ENCODE measurements at regions not wholly inside any gene's neighbourhood (a gene's known extent, or its start where the extent isn't known, plus 50 kb on each side); places are given as distances from the start of the nearest gene placed in this dataset.
A peak's percentile ranks its signal among the peaks of the same experiment; 100 is the strongest.
"Not testable (repeated sequence)": the region's sequence is repeated elsewhere in the genome, so short reads cannot be mapped to it uniquely, and the experiment has no call there.

DNA sequence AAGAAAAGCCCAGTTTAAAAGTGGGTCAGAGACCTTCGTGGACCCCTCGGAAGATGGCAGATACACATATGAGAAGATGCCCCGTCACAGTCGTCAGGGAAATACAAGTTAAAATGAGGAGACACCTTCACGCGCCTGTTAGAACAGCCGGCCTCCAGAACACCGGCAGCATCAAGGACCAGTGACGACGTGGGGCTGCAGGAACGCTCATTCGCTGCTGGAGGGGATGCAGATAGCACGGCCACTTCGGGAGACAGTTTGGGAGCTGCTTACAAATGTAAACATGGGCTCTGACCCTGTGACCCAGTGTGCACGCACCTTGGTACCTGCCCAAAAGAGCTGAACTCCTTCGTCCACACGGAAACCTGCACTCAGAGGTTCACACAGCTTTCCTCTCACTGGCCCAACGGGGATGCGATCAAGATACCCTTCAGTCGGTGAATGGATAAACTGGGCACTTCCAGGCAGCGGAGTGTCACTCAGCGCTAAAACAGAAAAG lies 83.7 kb upstream of the CTDP1 start:
- no peak for DNase-seq (ENCODE audit: low spot score)

DNA sequence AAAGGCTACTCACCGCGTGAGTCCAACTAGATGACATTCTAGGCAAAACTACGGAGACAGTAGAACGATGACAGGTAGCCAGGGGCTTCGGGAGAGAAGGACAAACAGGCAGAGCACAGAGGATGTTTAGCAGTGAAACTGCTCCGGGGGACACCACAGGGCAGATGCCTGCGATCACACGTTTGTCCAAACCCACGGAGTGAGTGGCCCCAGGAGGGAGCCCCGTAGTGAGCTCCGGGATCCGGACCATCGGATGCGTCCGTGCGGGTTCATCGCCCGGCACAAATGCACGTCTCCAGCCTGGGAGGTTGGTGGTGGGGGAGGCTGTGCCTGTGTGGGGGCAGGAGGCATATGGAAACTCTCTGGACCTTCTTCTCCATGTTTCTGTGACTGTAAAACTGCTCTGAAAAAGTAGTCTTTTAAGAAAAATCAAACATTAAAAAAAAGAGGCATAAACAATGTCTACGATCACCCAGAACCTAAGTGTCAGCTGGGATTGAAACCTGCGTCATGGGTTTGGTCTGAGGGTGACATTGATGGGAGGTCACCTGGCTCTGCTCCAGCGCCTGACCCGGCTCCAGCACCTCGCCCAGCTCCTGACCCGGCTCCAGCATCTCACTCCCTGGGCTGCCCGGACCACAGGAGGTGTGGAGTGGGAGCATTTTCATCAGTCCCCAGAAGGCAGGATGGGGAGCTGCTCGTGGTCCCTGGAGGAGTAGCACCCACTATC lies 83.0 kb upstream of the CTDP1 start:
- no peak for DNase-seq (ENCODE audit: low spot score)

DNA sequence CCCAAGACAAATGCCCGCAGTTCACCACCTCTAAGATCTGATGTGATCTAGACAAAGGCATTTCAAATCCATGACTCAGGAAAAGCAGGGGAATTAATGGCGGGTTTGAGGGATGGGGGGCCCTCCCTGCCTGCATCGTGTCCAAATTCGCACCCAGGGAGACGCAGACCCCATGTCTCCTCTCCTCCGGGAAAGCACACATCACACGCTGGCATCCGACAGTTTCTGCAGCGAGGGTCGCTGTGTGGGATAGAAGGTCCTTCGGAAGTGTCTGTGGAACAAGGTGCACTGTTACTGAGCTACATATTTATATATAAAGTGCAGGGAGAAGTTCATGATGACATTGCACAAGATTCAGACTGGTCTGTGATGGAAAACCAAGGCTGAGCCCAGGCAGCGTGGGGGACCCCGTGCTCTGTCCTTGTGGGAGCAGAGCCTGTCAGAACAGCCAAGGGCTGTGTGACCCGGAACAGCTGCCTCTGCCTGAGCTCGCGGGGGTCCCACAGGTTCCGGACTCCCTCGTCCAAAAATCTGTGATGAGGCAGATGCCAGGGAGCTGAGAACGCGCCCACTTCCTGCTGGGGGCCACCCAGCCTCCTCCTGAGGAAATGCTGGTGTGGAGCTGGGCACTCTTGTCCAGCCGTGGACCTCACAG lies 82.3 kb upstream of the CTDP1 start:
- no peak for DNase-seq (ENCODE audit: low spot score)

DNA sequence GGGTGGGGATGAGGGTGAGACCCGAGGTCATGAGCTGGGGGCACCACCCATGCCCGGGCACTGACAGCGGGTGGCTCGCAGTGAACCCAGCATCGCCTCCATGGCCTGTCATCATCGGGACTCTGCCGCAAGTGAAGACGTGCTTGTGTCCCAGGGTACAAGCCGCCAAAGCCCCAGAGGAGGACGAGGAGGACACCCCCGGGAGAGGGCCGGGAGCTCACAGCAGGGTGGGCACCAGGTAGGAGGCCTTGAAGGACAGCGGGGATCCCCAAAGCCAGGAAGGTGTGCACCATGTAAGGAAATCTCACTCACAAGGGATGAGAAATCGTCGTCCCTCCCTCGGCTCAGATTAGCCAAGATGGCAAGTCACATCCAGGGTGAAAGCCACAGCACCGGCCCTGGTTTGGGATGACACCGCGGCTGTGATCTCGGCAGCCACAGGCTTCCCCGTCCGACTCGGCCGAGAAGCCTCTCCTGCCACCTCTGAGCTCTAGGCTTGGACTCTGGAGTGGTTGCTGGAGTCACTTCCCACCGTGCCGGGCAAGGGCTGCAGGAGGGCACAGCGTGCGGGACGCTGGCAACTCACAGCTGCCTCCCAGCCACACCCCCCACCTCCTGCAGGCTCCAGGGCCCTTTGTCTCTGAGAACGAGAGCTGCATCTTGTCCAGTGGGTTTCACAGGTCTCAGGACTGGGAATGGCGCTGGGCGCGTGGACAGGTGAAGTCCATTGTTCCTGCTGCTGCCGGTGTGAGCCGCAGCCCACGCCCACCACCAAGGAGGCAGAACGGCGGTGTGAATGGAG lies 81.6 kb upstream of the CTDP1 start:
- DNase-seq (ENCODE audit: low spot score) = no peak

DNA sequence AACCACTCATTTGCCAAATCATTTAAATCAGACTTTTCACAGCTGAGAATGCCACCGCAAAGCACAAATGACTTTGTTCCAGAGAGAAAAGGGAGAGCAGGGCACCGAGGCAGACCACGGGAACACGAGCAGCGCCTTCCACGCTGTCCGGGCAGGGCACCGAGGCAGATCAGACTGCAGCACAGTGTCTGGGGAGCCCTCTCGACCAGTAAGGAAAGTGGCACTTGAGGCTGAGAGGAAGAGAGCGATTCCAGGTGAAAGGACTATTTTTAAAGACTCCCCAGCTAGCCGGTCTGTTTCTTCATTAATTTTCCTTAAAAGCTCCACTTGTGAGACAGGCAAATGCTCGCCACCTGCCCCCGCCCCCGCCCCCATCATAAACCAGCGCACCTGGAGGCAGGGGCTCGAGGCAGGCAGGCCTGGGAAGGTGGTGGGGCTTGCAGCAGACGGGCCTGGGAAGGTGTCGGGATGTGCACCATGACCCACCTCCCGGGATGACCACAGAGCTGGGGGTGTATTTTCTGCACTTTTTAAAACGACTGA lies 80.9 kb upstream of the CTDP1 start:
- DNase-seq (ENCODE audit: low spot score) = no peak

DNA sequence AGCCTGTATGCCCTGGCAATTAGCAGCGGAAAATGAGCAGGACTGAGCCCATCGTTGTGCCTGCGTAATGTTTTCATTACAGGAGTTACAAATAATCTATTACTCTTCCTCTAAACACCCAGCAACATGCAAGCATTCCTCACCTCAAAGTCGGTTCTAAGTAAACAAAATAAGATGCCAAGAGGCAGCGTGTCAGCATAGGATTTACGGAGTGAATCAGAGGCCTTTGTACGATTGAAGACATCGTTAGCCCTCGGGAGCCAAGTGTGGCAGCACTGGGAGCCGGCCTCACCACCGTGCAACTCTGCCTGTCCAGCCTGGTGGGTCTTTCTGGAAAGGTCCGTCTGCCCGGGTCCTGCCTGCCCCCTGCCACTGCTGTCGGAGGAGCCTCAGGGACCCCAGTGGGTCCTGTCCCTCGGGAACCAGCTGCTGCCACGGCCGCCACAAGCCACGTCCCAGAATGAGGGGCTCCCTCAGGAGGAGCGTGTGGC lies 80.1 kb upstream of the CTDP1 start:
- DNase-seq (ENCODE audit: low spot score) = no peak

DNA sequence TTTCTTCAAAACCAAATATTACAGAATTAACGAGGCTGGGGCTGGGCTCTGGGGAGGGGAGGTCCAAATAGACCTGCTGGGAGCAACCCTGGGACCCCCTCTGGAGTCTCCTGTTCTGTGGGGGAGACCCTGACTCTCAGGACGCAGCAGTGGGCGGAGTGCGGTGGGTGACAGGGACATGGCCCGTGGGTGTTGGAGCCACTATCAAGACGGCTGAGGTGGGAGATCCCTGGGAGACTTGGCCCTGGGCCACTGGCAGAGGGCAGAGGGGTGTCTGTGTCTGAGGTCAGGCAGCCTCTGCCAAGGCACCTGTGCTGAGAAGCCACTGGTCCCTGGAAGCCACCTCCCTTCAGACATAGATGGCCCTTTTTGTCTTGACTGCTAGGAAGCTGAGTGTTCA lies 79.5 kb upstream of the CTDP1 start:
- DNase-seq (ENCODE audit: low spot score) = no peak

DNA sequence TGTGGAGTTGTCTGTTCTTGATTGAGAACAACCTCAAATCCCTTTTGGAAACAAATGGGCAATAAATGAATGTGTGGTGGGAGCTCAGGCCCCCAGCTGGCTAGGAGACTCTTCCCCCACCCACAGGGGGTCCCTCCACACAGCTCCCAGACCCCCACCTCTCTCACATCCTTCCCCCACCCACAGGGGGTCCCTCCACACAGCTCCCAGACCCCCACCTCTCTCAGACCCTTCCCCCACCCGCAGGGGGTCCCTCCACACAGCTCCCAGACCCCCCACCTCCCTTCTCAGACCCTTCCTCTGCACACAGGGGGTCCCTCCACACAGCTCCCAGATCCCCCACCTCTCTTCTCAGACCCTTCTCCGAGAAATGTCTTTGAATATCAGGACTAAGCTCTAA lies 79.0 kb upstream of the CTDP1 start:
- DNase-seq (ENCODE audit: low spot score) = no peak

DNA sequence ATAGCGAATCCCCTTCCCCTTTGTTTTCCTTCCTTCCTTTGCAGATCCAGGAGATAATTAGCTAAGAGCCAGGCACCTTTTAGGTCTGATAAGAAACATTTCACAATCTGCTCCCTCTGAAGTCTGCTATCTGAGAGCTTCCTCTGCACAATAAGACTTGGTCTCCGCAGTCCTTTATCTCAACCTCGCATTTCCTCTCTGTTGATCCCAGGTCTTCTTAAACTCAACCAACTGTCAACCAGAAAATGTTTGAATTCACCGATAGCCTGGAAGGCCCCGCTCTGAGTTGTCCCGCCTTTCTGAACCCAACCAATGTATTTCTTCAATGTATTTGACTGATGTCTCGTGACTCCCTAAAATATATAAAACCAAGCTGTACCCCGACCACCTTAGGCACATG lies 78.4 kb upstream of the CTDP1 start:
- DNase-seq (ENCODE audit: low spot score) = no peak

DNA sequence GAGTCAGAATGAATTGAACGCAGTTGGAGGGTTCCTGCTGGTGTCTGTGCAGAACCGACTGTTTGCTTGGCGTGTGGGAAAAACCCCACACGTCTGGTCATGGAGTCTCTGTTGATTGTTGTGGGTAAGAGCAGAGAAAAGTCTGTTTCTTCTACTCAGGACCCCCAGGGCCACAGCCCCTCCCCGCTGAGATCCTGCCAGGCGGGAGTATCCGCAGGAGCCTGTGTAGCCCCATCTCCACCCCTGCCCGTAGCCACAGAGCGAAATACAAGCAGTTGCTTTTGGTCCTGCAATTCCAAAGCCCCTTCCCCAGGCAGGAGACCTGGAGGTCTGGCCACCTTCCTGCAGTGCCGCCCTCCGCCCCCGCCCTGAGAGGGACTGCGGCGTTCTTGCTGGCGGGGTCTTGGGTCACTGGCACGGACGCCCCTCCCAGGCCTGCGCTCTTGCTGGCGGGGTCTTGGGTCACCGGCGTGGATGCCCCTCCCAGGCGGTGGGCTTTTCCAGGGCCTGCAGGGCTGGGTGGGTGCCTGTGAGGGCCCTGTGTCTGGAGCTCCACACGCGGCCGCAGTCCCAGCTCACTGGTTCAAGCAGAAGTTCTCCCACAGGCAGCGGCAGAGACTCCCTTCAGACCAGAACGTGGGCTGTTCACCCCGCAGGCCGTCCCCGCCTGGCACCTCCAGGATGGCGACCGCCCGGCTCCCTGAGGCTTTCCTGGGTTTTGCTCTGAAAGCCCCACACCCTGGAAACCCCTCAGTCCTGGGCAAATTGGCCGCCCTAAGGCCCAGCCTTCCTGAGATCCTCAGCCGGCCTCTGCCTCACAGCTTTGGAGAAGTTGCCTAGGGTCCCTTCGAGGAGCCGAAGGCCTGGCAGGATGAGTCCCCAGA lies 76.0 kb upstream of the CTDP1 start:
- no peak for DNase-seq (ENCODE audit: low spot score)

DNA sequence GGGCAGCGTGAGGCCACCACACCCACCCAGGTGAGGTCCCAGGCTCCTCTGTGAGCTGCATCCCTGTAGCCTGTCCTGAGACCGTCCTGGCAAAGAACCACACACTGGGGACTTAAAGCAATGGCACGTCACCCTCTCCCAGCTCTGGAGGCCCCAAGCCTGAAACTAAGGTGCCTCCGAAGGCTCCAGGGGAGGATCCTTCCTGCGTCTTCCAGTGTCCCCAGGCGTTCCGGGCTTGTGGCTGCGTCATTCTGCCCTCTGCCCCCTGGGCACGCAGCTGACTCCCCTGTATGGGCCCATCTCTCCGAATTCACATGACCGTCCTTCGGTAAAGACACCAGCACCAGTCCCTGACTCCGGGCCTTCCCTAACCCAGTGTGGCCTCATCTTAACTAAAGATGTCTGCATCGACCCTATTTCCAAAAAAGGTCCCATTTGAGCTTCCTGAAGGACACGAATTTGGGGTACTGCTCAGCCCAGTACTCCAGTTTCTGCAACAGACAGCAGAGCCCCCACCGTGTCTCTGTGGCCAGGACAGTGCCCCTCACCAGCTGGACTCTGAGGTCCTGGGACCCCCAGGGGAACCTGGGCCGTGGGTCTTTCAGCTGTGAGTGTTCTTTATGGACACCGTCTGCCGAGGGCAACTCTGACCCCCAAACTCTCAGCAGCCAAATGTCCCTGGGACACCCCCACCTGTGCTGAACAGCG lies 75.2 kb upstream of the CTDP1 start:
- no peak for DNase-seq (ENCODE audit: low spot score)

DNA sequence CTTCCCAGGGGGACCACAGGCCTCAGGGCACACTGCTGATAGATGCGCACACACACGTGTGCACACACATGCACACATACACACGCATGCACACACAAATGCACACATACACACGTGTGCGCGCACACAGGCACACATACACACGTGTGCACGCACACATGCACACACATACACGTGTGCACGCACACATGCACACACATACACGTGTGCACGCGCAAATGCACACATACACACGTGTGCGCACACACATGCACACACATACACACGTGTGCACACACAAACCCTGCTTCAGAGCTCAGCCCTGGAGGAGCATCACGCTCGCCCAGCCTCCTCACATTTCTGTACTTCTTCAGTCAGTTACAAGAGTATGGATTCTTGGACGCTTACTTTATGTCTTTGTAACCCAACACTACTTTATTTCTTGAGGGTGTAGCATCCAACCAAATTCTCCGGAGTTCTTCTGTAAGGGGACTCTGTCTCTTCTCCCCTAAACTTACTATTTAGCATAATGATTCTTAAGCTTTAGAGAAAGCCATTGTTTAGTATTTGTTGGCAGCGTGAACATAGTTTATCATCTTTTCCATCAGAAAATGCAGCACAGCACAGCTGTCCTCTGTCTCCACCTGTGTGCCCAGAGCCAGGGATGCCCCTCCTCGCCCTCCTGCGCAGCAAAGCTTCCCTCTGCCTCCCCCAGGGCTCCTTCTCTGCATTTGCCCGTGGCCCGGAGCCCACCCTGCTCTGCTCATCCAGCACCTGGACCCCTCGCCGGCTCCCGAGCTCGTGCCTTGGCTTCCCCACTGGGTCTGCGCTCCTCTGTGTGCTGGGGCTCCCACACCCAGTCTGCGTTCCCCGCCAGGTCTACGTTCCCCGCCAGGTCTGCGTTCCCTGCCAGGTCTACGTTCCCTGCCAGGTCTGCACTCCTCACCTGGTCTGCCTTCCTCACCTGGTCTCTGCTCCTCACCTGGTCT lies 74.4 kb upstream of the CTDP1 start:
- peak; percentile 27 for DNase-seq (ENCODE audit: low spot score)

DNA sequence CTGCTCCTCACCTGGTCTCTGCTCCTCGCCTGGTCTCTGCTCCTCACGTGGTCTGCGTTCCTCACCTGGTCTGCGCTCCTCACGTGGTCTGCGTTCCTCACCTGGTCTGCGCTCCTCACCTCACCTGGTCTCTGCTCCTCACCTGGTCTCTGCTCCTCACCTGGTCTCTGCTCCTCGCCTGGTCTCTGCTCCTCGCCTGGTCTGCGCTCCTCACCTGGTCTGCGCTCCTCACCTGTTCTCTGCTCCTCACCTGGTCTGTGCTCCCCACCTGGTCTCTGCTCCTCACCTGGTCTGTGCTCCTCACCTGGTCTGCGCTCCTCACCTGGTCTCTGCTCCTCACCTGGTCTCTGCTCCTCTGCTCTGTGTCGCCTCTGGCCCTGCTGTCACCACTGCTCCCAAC lies 73.5 kb upstream of the CTDP1 start:
- not testable (repeated sequence) for DNase-seq (ENCODE audit: low spot score)

DNA sequence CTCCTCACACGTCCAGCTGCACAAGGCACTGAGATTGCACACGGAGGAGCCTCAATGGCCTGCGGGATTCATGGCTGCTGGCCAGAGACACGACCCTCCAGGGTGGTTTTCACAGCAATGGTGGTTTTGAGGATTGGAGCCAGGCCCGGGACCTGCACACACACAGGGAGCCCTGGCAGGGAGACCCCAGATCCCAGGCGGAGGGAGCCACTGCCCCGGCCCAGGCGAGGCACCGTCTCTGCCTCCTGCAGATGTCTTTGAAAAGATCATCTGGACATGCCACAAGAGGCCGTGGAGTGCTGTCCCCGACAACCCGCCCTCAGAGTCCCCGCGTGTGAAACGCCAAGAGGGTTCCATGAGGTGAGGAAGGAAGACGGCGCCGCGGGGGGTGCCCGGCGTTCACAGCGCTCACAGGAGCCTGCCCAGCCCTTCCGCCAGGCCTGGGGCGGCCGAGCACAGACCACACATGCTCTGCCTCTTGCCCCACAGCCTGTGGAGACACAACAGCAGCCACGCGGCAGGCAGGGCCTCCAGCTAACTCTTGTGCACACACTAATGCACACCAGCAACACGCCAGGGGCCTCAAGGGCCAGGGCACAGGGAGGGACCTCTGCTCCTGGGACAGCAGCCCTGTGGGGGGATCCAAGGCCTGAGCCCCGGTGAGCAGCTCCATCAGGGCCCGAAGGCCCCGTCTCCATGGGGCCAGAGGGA lies 72.8 kb upstream of the CTDP1 start:
- no peak for DNase-seq (ENCODE audit: low spot score)

DNA sequence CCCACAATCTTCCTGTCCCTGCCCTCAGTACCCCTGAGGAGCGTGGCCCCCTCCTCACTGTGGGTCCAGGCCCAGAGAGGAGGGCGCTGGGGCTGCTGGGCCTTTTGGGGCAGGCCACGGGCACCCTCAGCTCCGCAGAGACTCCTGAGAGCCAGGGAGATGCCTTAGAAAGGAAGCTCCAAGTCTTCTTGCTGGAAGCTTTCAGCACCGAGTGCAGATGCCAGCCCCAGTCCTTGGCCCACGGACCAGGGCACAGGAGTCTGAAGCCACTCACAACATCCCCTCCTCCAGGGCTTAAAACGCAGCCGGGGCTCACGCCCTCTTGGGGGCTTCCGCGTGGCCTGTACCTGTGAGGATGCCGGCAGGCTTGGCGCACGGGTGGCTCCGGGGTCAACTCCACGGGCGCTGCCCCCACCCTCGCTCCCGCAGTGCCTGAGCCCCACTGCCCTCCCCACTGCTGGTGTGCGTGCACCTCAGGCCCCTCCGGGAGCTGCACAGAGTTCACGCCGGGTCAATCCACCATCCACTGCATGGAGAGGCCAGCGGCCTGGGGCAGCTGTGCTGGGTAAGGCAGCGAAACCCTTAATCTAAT lies 72.1 kb upstream of the CTDP1 start:
- DNase-seq (ENCODE audit: low spot score) = no peak

DNA sequence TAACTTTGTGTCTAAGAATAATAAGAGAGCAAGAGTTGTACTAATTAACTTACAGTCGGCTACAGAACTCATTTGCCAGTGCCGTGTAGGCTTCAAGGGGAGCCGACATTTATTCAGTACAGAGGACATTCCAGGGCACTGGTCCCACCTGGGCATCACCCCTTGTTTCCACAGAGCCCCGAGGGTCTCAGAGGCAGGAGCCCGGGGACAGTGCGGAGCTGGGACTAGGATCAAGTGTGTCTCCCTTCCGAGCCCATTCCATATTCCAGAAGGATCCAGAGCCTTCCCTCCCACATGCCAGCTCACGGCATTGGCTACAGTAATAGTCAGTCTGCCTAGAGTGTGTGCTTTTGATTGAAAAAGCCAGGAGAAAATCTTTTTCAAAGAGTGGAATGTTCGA lies 71.5 kb upstream of the CTDP1 start:
- DNase-seq (ENCODE audit: low spot score) = no peak

DNA sequence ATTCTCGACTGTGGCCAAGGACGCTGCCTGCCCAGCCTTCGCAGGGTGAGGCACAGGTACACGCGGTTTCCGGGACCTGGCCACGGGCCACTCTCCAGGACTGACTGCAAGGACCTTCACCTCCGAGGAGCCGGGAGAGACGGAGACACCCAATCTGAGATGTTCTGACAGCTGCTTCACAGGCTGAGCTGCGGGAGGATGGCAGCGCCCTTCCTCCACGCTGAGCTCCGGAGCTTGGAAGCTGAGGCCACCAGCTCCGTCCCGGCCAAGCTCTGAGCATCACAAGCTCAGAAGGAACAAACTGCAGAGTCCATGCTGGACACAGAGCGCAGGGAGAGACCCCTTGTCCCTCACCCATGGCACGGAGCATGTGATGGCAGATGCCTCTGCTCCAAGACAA lies 71.1 kb upstream of the CTDP1 start:
- DNase-seq (ENCODE audit: low spot score) = no peak

DNA sequence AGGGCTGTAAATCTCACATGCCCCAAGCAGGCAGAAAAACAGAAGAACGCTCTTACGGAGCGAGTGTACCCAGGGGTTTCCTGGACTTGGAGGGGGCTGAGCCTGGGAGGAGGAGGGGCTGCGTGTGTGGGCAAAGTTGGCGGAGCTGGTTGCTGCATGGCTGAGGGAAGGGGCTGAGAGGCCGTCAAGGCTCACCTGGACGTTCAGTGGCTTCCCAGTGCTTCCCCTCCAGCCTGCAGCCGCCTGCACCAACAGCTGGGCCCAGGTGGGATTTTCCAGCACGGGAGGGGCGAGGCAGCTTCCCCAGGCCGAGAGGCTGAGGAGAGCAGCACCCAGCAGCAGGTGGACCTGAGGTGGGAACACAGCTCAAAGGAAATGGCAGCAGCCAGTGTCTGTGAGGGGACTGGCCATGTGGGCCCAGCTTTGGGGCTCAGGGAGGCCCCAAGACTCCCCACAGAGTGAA lies 70.6 kb upstream of the CTDP1 start:
- no peak for DNase-seq (ENCODE audit: low spot score)

Measured in umbilical cord (tissue), 1 donor.